HCT116 (cell line): ENCODE measurements at regions not wholly inside any gene's neighbourhood (a gene's known extent, or its start where the extent isn't known, plus 50 kb on each side); places are given as distances from the start of the nearest gene placed in this dataset.

Experiments
- ATAC-seq: fragments of 200-7000 bp; cut with Tn5 transposase; 2 replicates; pipeline ENCODE4 v1.9.1; 2020; ENCODE audit warnings: mild to moderate bottlenecking, moderate library complexity
- BruUV-seq: library from RNA; stranded (reverse); fragments of 400-500 nt; replicated peaks from 2 replicates; lab custom pipeline; 2021; lab: Mats Ljungman, UMichigan
- CTCF ChIA-PET: fragments of 300-600 bp; sonication (Branson Sonifier 250); formaldehyde crosslinking; loops from one replicate; lab custom pipeline; 2021; ENCODE audit warnings: antibody characterized with exemption; lab: Charles Lee
- POLR2A ChIA-PET: fragments of 300-600, 350-600 bp; sonication (Branson Sonifier 250); formaldehyde crosslinking; loops from one replicate; lab custom pipeline; 2021; ENCODE audit warnings: antibody characterized with exemption; lab: Charles Lee
- RAD21 ChIA-PET, 2 experiments: fragments of 300-600 bp; sonication (Branson Sonifier 250); formaldehyde crosslinking; loops; one replicate each; lab custom pipeline; 2023; ENCODE audit warnings: low total read pairs in 2 of 2; ENCODE audit not compliant: uncharacterized antibody in 2 of 2, unreplicated experiment in 2 of 2, low non-redundant PET in 1 of 2; lab: Charles Lee
- DNase-seq: peaks from one replicate; pipeline ENCODE4 v3.0.0-alpha.2; 2010; ENCODE audit warnings: low read depth, low spot score
- H2AFZ ChIP-seq: fragments of 200-600 bp; shearing (Covaris generic), sonication (generic); 2 replicates; pipeline ENCODE4 v1.6.1; 2017; ENCODE audit warnings: low read depth, mixed run types, mixed read lengths, antibody characterized with exemption, low read length; ENCODE audit not compliant: poor library complexity, severe bottlenecking
- H3K27ac ChIP-seq: 2 replicates; pipeline ENCODE4 v1.5.1; 2012; ENCODE audit warnings: low read depth, low read length
- H3K27me3 ChIP-seq: fragments of 200-600 bp; sonication (generic); 2 replicates; pipeline ENCODE4 v1.6.1; 2016; ENCODE audit warnings: mixed run types, low read length, mixed read lengths; ENCODE audit not compliant: insufficient read depth
- H3K36me3 ChIP-seq, 2 experiments: fragments of 200-500 bp in 1 of 2; fragments of 200-600 bp in 1 of 2; sonication (Bioruptor generic) in 1 of 2; sonication (generic) in 1 of 2; 2 replicates each; pipeline versions ENCODE4 v1.5.1 to v1.6.1; 2014 to 2016; ENCODE audit warnings: low read length in 2 of 2, inconsistent platforms in 1 of 2, mixed read lengths in 1 of 2, mixed run types in 1 of 2; ENCODE audit not compliant: insufficient read depth in 2 of 2, control insufficient read depth in 1 of 2
- H3K4me1 ChIP-seq, 2 experiments: fragments of 200-600 bp in 1 of 2; sonication (generic) in 1 of 2; 2 replicates each; pipeline versions ENCODE4 v1.5.1 to v1.6.1; 2012 to 2017; ENCODE audit warnings: low read length in 2 of 2, inconsistent platforms in 1 of 2, mild to moderate bottlenecking in 1 of 2, mixed read lengths in 1 of 2, mixed run types in 1 of 2, moderate library complexity in 1 of 2; ENCODE audit not compliant: insufficient read depth in 2 of 2, control insufficient read depth in 1 of 2
- H3K4me2 ChIP-seq: fragments of 200-600 bp; sonication (generic); 2 replicates; pipeline ENCODE4 v1.6.1; 2017; ENCODE audit warnings: mixed run types, low read length, mixed read lengths
- H3K4me3 ChIP-seq, 2 experiments: fragments of 200-600 bp in 1 of 2; sonication (generic) in 1 of 2; replicated peaks in 1 of 2; 2 replicates each; pipeline ENCODE4 v1.5.1; 2011 to 2016; ENCODE audit warnings: low read length in 2 of 2, control low read depth in 1 of 2, low read depth in 1 of 2, mild to moderate bottlenecking in 1 of 2, mixed read lengths in 1 of 2, mixed run types in 1 of 2
- H3K79me2 ChIP-seq: fragments of 200-600 bp; sonication (generic); 2 replicates; pipeline ENCODE4 v1.6.1; 2017; ENCODE audit warnings: mild to moderate bottlenecking, mixed run types, low read length, moderate library complexity, mixed read lengths; ENCODE audit not compliant: insufficient read depth
- H3K9ac ChIP-seq: fragments of 200-600 bp; sonication (generic); 2 replicates; pipeline ENCODE4 v1.6.1; 2016; ENCODE audit warnings: low read length, mixed read lengths
- H3K9me2 ChIP-seq: fragments of 200-600 bp; sonication (generic), shearing (Covaris generic); 2 replicates; pipeline ENCODE4 v1.6.1; 2017; ENCODE audit warnings: mixed run types, mild to moderate bottlenecking, moderate library complexity; ENCODE audit not compliant: insufficient read depth
- H3K9me3 ChIP-seq, 2 experiments: fragments of 200-500 bp in 1 of 2; fragments of 200-600 bp in 1 of 2; sonication (Bioruptor generic) in 1 of 2; sonication (generic) in 1 of 2; 2 replicates each; pipeline ENCODE4 v1.6.1; 2014 to 2017; ENCODE audit warnings: low read length in 2 of 2, mixed read lengths in 2 of 2, inconsistent platforms in 1 of 2, low read depth in 1 of 2, mild to moderate bottlenecking in 1 of 2, mixed run types in 1 of 2, moderate library complexity in 1 of 2; ENCODE audit not compliant: control insufficient read depth in 1 of 2, insufficient read depth in 1 of 2
- H4K20me1 ChIP-seq: fragments of 200-600 bp; sonication (generic), shearing (Covaris generic); 2 replicates; pipeline ENCODE4 v1.6.1; 2017; ENCODE audit warnings: mixed run types, mild to moderate bottlenecking, moderate library complexity; ENCODE audit not compliant: insufficient read depth
- CBX3 ChIP-seq: IDR thresholded peaks from 2 replicates; pipeline ENCODE4 v1.6.1; 2012; ENCODE audit warnings: low read depth
- CEBPB ChIP-seq: IDR thresholded peaks from 2 replicates; pipeline ENCODE4 v1.6.1; 2012; ENCODE audit warnings: low read depth
- EGR1 ChIP-seq: IDR thresholded peaks from 2 replicates; pipeline ENCODE4 v1.6.1; 2012; ENCODE audit warnings: low read depth
- ELF1 ChIP-seq: IDR thresholded peaks from 2 replicates; pipeline ENCODE4 v1.6.1; 2012; ENCODE audit warnings: low read depth, borderline replicate concordance
- EZH2 ChIP-seq: fragments of 200-600 bp; sonication (generic); IDR thresholded peaks from 2 replicates; pipeline ENCODE4 v1.6.1; 2017; ENCODE audit warnings: antibody characterized with exemption, mixed run types
- EZH2phosphoT487 ChIP-seq: fragments of 200-600 bp; IDR thresholded peaks from 2 replicates; pipeline ENCODE4 v1.6.1; 2018; ENCODE audit warnings: antibody characterized with exemption, borderline replicate concordance
- FOSL1 ChIP-seq: IDR thresholded peaks from 2 replicates; pipeline ENCODE4 v1.6.1; 2012; ENCODE audit warnings: low read depth
- JUND ChIP-seq: IDR thresholded peaks from 2 replicates; pipeline ENCODE4 v1.6.1; 2012
- POLR2A ChIP-seq: IDR thresholded peaks from 2 replicates; pipeline ENCODE4 v1.7.0; 2011; ENCODE audit warnings: borderline replicate concordance; ENCODE audit not compliant: insufficient read depth, insufficient read length; ENCODE audit errors: extremely low read depth
- POLR2AphosphoS5 ChIP-seq: IDR thresholded peaks from 2 replicates; pipeline ENCODE4 v1.6.1; 2011; ENCODE audit warnings: mild to moderate bottlenecking, low read depth, low read length, moderate library complexity
- RAD21 ChIP-seq: IDR thresholded peaks from 2 replicates; pipeline ENCODE4 v1.6.1; 2012; ENCODE audit warnings: low read depth, mild to moderate bottlenecking
- SIN3A ChIP-seq: IDR thresholded peaks from 2 replicates; pipeline ENCODE4 v1.6.1; 2012; ENCODE audit warnings: low read depth
- SP1 ChIP-seq: IDR thresholded peaks from 2 replicates; pipeline ENCODE4 v1.6.1; 2012; ENCODE audit warnings: low read depth
- SRF ChIP-seq: IDR thresholded peaks from 2 replicates; pipeline ENCODE4 v1.6.1; 2012; ENCODE audit warnings: low read depth
- TCF7L2 ChIP-seq: IDR thresholded peaks from 2 replicates; pipeline ENCODE4 v1.7.0; 2011; ENCODE audit warnings: borderline replicate concordance, inconsistent platforms; ENCODE audit not compliant: insufficient read depth, insufficient read length; ENCODE audit errors: extremely low read depth
- YY1 ChIP-seq: IDR thresholded peaks from 2 replicates; pipeline ENCODE4 v1.6.1; 2011; ENCODE audit warnings: low read length, low read depth, moderate library complexity, mild to moderate bottlenecking; ENCODE audit not compliant: insufficient replicate concordance; ENCODE audit errors: extremely low read depth
- intact Hi-C: fragments of 100-400 bp; cut with micrococcal nuclease; formaldehyde crosslinking; loops from 2 replicates; pipeline ENCODE4 v1.10.0; 2022
- TF ChIP-seq, protein P1 (sequence below), 3 experiments: fragments of 200-600 bp in 1 of 3; sonication (generic) in 1 of 3; IDR thresholded peaks in 2 of 3; conservative IDR thresholded peaks in 1 of 3; 2 replicates each; pipeline ENCODE4 v1.5.1; 2012 to 2017; ENCODE audit warnings: low read depth in 2 of 3, low read length in 2 of 3, antibody characterized with exemption in 1 of 3, borderline replicate concordance in 1 of 3, control low read depth in 1 of 3, mild to moderate bottlenecking in 1 of 3, mixed read lengths in 1 of 3, mixed run types in 1 of 3, moderate library complexity in 1 of 3; ENCODE audit not compliant: insufficient read depth in 1 of 3
- TF ChIP-seq, protein P2 (sequence below): IDR thresholded peaks from 2 replicates; pipeline ENCODE4 v1.6.1; 2011; ENCODE audit warnings: mild to moderate bottlenecking, low read length, moderate library complexity; ENCODE audit not compliant: insufficient replicate concordance; ENCODE audit errors: extremely low read depth
- TF ChIP-seq, protein P3 (sequence below): IDR thresholded peaks from 2 replicates; pipeline ENCODE4 v1.6.1; 2012
- TF ChIP-seq, protein P4 (sequence below): IDR thresholded peaks from 2 replicates; pipeline ENCODE4 v1.6.1; 2012

DNA sequence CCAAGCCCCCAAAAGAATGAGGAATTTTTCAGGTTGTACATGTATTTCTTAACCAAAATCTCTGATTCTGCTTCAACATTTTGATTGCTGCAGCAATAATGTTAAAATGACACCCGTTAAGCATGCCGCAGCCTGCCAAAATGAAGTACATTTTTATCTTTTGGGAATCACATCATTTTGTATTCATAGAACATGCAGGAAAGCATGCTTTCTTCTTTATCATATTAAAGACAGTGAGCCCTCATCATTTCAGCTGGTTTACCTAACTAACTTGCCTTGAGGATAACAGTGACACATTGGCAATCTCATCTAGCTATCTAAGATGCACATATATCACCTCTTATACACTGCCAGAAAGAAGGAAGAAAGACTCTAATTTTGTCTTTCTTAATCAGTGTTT lies 299.2 kb downstream of the LTN1 start:
- no TSS peak for BruUV-seq
- no peaks in the 10 kb centered on the region for H3K36me3 ChIP-seq
- no peaks in the 10 kb centered on the region for H4K20me1 ChIP-seq
- no peak for TF ChIP-seq FOSL1
- TF ChIP-seq EZH2phosphoT487 = no peak
- TF ChIP-seq, protein P1, sequence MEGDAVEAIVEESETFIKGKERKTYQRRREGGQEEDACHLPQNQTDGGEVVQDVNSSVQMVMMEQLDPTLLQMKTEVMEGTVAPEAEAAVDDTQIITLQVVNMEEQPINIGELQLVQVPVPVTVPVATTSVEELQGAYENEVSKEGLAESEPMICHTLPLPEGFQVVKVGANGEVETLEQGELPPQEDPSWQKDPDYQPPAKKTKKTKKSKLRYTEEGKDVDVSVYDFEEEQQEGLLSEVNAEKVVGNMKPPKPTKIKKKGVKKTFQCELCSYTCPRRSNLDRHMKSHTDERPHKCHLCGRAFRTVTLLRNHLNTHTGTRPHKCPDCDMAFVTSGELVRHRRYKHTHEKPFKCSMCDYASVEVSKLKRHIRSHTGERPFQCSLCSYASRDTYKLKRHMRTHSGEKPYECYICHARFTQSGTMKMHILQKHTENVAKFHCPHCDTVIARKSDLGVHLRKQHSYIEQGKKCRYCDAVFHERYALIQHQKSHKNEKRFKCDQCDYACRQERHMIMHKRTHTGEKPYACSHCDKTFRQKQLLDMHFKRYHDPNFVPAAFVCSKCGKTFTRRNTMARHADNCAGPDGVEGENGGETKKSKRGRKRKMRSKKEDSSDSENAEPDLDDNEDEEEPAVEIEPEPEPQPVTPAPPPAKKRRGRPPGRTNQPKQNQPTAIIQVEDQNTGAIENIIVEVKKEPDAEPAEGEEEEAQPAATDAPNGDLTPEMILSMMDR (IDR thresholded peaks at IDR 0.05 in 2 of 3, conservative IDR thresholded peaks at IDR 0.05 in 1 of 3; ENCODE audit: borderline replicate concordance in 1 of 3, insufficient read depth in 1 of 3, low read depth in 2 of 3, low read length in 2 of 3) = no peak
- TF ChIP-seq POLR2A = no peak
- TF ChIP-seq CBX3 = no peak
- no peak for TF ChIP-seq JUND
- no peak for TF ChIP-seq ELF1
- TF ChIP-seq, protein P2, sequence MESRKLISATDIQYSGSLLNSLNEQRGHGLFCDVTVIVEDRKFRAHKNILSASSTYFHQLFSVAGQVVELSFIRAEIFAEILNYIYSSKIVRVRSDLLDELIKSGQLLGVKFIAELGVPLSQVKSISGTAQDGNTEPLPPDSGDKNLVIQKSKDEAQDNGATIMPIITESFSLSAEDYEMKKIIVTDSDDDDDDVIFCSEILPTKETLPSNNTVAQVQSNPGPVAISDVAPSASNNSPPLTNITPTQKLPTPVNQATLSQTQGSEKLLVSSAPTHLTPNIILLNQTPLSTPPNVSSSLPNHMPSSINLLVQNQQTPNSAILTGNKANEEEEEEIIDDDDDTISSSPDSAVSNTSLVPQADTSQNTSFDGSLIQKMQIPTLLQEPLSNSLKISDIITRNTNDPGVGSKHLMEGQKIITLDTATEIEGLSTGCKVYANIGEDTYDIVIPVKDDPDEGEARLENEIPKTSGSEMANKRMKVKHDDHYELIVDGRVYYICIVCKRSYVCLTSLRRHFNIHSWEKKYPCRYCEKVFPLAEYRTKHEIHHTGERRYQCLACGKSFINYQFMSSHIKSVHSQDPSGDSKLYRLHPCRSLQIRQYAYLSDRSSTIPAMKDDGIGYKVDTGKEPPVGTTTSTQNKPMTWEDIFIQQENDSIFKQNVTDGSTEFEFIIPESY = no peak
- no peak for TF ChIP-seq EZH2
- no peak for TF ChIP-seq CEBPB
- no peak for TF ChIP-seq RAD21
- no peak for TF ChIP-seq SIN3A
- TF ChIP-seq, protein P3, sequence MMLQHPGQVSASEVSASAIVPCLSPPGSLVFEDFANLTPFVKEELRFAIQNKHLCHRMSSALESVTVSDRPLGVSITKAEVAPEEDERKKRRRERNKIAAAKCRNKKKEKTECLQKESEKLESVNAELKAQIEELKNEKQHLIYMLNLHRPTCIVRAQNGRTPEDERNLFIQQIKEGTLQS = no peak
- no peak for TF ChIP-seq TCF7L2
- TF ChIP-seq SRF = no peak
- no peak for TF ChIP-seq EGR1
- TF ChIP-seq POLR2AphosphoS5 = no peak
- TF ChIP-seq SP1 = no peak
- no peak for TF ChIP-seq YY1
- TF ChIP-seq, protein P4, sequence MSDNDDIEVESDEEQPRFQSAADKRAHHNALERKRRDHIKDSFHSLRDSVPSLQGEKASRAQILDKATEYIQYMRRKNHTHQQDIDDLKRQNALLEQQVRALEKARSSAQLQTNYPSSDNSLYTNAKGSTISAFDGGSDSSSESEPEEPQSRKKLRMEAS = no peak
- no peak overlapping the region for H3K4me2 ChIP-seq
- H3K79me2 ChIP-seq = no peaks in the 10 kb centered on the region
- intact Hi-C loops = no loop called here
- H3K4me3 ChIP-seq = no peak overlapping the region
- CTCF ChIA-PET = no interaction called here
- RAD21 ChIA-PET = no interaction called here
- no peaks in the 10 kb centered on the region for H3K9me3 ChIP-seq
- H3K27ac ChIP-seq = no peak overlapping the region
- ATAC-seq (no peak), DNase-seq (no peak)
- H3K9ac ChIP-seq = no peak overlapping the region
- no peaks in the 10 kb centered on the region for H3K4me1 ChIP-seq
- no peaks in the 10 kb centered on the region for H3K27me3 ChIP-seq
- POLR2A ChIA-PET = no interaction called here
- H3K9me2 ChIP-seq = no peaks in the 10 kb centered on the region
- no peak overlapping the region for H2AFZ ChIP-seq
